H1 (cell line): ENCODE measurements at regions not wholly inside any gene's neighbourhood (a gene's known extent, or its start where the extent isn't known, plus 50 kb on each side); places are given as distances from the start of the nearest gene placed in this dataset.

Experiments
- CTCF ChIP-seq, 3 experiments: IDR thresholded peaks; 1 replicate in 2 of 3; 2 replicates in 1 of 3; pipeline versions ENCODE4 v1.5.1 to v1.6.1; 2011; ENCODE audit warnings: low read length in 3 of 3, mild to moderate bottlenecking in 3 of 3, inconsistent platforms in 2 of 3, low read depth in 1 of 3, moderate library complexity in 1 of 3; ENCODE audit not compliant: insufficient read depth in 1 of 3; ENCODE audit errors: control extremely low read depth in 1 of 3
- EP300 ChIP-seq, 2 experiments: IDR thresholded peaks; 1 replicate in 1 of 2; 2 replicates in 1 of 2; pipeline ENCODE4 v1.6.1; 2011 to 2012; ENCODE audit warnings: low read depth in 2 of 2, low read length in 2 of 2, mild to moderate bottlenecking in 2 of 2, borderline replicate concordance in 1 of 2, inconsistent platforms in 1 of 2, moderate library complexity in 1 of 2
- POLR2A ChIP-seq, 2 experiments: IDR thresholded peaks; 1 replicate in 1 of 2; 2 replicates in 1 of 2; pipeline ENCODE4 v1.6.1; 2011; ENCODE audit warnings: low read depth in 2 of 2, low read length in 2 of 2, mild to moderate bottlenecking in 2 of 2; ENCODE audit errors: control extremely low read depth in 1 of 2
- RAD21 ChIP-seq, 2 experiments: IDR thresholded peaks in 1 of 2; conservative IDR thresholded peaks in 1 of 2; 2 replicates each; pipeline ENCODE4 v1.6.1; 2011; ENCODE audit warnings: low read depth in 2 of 2, low read length in 2 of 2, improper control_type of control experiment in 1 of 2, inconsistent platforms in 1 of 2, mild to moderate bottlenecking in 1 of 2, moderate library complexity in 1 of 2
- SP2 ChIP-seq: IDR thresholded peaks from 2 replicates; pipeline ENCODE4 v1.6.1; 2012; ENCODE audit warnings: mild to moderate bottlenecking, low read length, inconsistent platforms
- TAF1 ChIP-seq: IDR thresholded peaks from 2 replicates; pipeline ENCODE4 v1.6.1; 2011; ENCODE audit warnings: mild to moderate bottlenecking, low read depth, low read length
- TAF7 ChIP-seq: optimal IDR thresholded peaks from 2 replicates; pipeline ENCODE3; 2011; ENCODE audit warnings: low read depth, mild to moderate bottlenecking, inconsistent platforms, low read length, moderate library complexity, borderline replicate concordance
- ZNF274 ChIP-seq: IDR thresholded peaks from 2 replicates; pipeline ENCODE4 v1.7.0; 2012; ENCODE audit warnings: low read length, borderline replicate concordance; ENCODE audit errors: extremely low read depth

GRCh38 chr12:86484473-86484872 is 228.3 kb upstream of the MGAT4C start:
- no peak for TF ChIP-seq CTCF (IDR thresholded peaks at IDR 0.05; ENCODE audit: control extremely low read depth in 1 of 3, insufficient read depth in 1 of 3, low read depth in 1 of 3, low read length in 3 of 3)
- TF ChIP-seq TAF1: no peak
- TF ChIP-seq RAD21 (IDR thresholded peaks at IDR 0.05 in 1 of 2, conservative IDR thresholded peaks at IDR 0.05 in 1 of 2; ENCODE audit: low read depth in 2 of 2, low read length in 2 of 2): no peak
- TF ChIP-seq ZNF274: no peak
- no peak for TF ChIP-seq SP2
- TF ChIP-seq TAF7: no peak
- no peak for TF ChIP-seq EP300 (IDR thresholded peaks at IDR 0.05; ENCODE audit: borderline replicate concordance in 1 of 2, low read depth in 2 of 2, low read length in 2 of 2)
- TF ChIP-seq POLR2A (IDR thresholded peaks at IDR 0.05; ENCODE audit: control extremely low read depth in 1 of 2, low read depth in 2 of 2, low read length in 2 of 2): no peak
